SJCRH30 (cell line): ENCODE measurements at regions not wholly inside any gene's neighbourhood (a gene's known extent, or its start where the extent isn't known, plus 50 kb on each side); places are given as distances from the start of the nearest gene placed in this dataset.

Experiments
- DNase-seq, 2 experiments: peaks; one replicate each; pipeline ENCODE4 v3.0.0-alpha.2; 2015 to 2020
- H3K27ac ChIP-seq: fragments of 250-450 bp; sonication (Bioruptor Pico); 2 replicates; pipeline ENCODE4 v1.5.1; 2020; ENCODE audit warnings: mild to moderate bottlenecking, moderate library complexity
- H3K27me3 ChIP-seq: fragments of 250-450 bp; sonication (Bioruptor Pico); 2 replicates; pipeline ENCODE4 v1.5.1; 2020; ENCODE audit warnings: mild to moderate bottlenecking, moderate library complexity
- H3K36me3 ChIP-seq: fragments of 250-450 bp; sonication (Bioruptor Pico); 2 replicates; pipeline ENCODE4 v1.5.1; 2020; ENCODE audit warnings: mild to moderate bottlenecking, moderate library complexity
- H3K4me1 ChIP-seq: fragments of 250-450 bp; sonication (Bioruptor Pico); 2 replicates; pipeline ENCODE4 v1.5.1; 2020; ENCODE audit warnings: mild to moderate bottlenecking, moderate library complexity
- H3K4me3 ChIP-seq: fragments of 250-450 bp; sonication (Bioruptor Pico); 2 replicates; pipeline ENCODE4 v1.5.1; 2020; ENCODE audit warnings: mild to moderate bottlenecking, moderate library complexity
- H3K9me3 ChIP-seq: fragments of 250-450 bp; sonication (Bioruptor Pico); replicated peaks from 2 replicates; pipeline ENCODE4 v1.5.1; 2020; ENCODE audit warnings: mild to moderate bottlenecking, moderate library complexity

DNA sequence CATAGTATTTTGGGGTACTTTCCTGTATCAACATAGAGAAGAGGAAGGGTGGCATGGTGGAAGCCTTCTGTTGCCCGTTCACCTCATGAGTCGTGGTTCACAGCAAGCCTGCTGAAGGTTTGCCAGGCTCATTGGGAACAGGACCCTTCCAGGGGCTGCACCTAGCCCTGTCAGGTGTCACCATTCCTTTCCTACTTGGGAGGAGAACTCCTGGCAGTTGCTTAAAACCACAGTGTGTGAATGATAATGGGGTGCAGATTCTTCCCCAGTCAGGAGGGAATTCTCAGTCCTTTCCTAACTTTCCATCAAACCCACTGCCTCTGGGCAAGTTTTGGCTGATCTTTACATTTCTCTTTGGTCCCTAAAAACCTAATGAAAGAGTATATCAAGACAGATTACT is 99.4 kb upstream of the CTNND2 start:
- Histone ChIP-seq H3K4me3 (no peak overlapping the region), H3K9me3 (no peaks in the 10 kb centered on the region), H3K4me1 (no peaks in the 10 kb centered on the region), H3K27me3 (no peaks in the 10 kb centered on the region), H3K27ac (no peak overlapping the region), H3K36me3 (no peaks in the 10 kb centered on the region)
- DNase-seq = no peak

DNA sequence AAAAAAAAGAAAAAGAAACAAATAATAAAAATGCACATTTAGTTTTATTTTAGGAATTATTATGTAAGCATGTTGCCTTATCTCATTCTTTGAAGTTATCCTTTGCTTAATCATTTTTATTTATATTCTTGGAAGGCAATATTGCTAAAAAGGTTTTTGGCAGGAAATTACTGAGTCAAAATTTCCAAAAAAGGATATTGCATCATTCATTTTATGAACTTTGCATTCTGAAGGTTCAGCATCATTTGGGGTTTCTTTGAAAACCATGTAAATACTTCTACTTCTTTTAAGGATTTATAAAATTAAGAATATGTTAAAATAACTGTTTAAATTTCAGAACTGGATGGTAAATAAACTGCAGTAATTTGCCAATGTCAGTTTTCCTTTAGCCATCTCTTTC is 94.2 kb upstream of the CTNND2 start:
- no peaks in the 10 kb centered on the region for H3K9me3 ChIP-seq
- no peaks in the 10 kb centered on the region for H3K4me1 ChIP-seq
- no peak for DNase-seq
- no peaks in the 10 kb centered on the region for H3K27me3 ChIP-seq
- H3K36me3 ChIP-seq = no peaks in the 10 kb centered on the region
- no peak overlapping the region for H3K27ac ChIP-seq
- H3K4me3 ChIP-seq = no peak overlapping the region

DNA sequence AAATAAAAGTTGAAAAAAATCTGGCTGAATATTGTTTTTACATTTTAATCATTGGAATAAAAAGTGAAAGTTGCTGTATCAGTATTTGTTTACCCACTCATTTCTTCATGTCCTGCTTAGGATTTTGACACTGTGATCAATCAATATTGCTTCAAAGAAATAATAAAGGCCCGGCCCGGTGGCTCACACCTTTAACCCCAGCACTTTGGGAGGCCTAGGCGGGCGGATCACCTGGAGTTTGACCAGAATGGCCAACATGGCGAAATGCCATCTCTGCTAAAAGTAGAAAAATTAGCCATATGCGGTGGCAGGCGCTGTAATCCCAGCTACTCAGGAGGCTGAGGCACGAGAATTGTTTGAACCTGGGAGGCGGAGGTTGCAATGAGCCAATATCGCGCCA is 93.7 kb upstream of the CTNND2 start:
- Histone ChIP-seq H3K9me3 (no peaks in the 10 kb centered on the region), H3K36me3 (no peaks in the 10 kb centered on the region), H3K27me3 (no peaks in the 10 kb centered on the region), H3K4me3 (no peak overlapping the region), H3K4me1 (no peaks in the 10 kb centered on the region), H3K27ac (no peak overlapping the region)
- no peak for DNase-seq

DNA sequence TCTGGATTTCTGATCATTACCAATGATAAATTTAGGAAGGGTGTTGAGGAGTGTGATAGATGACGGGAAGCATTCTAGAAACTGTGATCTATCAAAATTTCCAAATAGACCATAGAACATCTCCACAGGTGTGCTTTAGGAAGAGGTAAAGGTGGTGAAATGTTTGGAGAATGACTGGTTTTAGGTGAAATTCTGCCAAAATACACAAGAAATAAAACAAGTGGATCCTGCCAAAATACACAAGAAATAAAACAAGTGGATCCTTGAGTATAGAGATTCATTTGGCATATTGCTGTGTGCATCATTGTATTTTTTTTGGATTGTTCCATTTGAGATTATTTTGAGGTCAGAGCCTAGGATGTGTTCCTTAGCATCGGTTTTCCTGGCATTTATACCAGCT is 88.3 kb upstream of the CTNND2 start:
- no peak for DNase-seq
- no peak overlapping the region for H3K27ac ChIP-seq
- no peak overlapping the region for H3K4me3 ChIP-seq
- no peaks in the 10 kb centered on the region for H3K36me3 ChIP-seq
- H3K27me3 ChIP-seq = no peaks in the 10 kb centered on the region
- H3K9me3 ChIP-seq = no peaks in the 10 kb centered on the region
- H3K4me1 ChIP-seq = no peaks in the 10 kb centered on the region

GRCh38 chr5:11985993-11986392 is 81.7 kb upstream of the CTNND2 start:
- no peaks in the 10 kb centered on the region for H3K36me3 ChIP-seq
- no peak overlapping the region for H3K27ac ChIP-seq
- H3K4me3 ChIP-seq = no peak overlapping the region
- H3K9me3 ChIP-seq = no peaks in the 10 kb centered on the region
- H3K4me1 ChIP-seq = no peaks in the 10 kb centered on the region
- H3K27me3 ChIP-seq = no peaks in the 10 kb centered on the region
- DNase-seq = no peak

DNA sequence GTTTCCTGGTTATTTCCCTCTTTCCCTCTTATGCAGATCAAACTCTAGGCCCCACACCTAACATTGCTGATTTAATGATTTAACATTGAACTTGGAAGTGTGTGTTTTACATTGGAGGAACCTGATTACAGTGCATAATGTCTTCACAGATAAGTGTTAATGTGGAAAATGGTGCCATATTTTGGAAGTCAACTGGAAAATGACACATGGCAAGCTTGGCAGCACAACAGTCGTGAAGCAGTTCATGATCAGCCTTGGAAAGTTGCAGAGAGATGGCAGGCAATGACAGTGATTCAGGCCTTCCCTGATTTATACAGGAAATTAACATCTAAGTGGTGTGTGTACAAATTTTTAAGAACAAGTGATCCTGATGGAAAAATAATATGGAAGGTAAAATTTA is 80.0 kb upstream of the CTNND2 start:
- Histone ChIP-seq H3K4me3 (no peak overlapping the region), H3K36me3 (no peaks in the 10 kb centered on the region), H3K27me3 (no peaks in the 10 kb centered on the region), H3K9me3 (no peaks in the 10 kb centered on the region), H3K27ac (no peak overlapping the region), H3K4me1 (no peaks in the 10 kb centered on the region)
- DNase-seq = no peak

- Histone ChIP-seq H3K27me3 (no peaks in the 10 kb centered on the region), H3K9me3 (no peaks in the 10 kb centered on the region), H3K4me1 (no peaks in the 10 kb centered on the region), H3K4me3 (no peak overlapping the region), H3K27ac (no peak overlapping the region), H3K36me3 (no peaks in the 10 kb centered on the region)
- no peak for DNase-seq
Observed at GRCh38 chr5:11981986-11982385, 77.7 kb upstream of the CTNND2 start.

DNA sequence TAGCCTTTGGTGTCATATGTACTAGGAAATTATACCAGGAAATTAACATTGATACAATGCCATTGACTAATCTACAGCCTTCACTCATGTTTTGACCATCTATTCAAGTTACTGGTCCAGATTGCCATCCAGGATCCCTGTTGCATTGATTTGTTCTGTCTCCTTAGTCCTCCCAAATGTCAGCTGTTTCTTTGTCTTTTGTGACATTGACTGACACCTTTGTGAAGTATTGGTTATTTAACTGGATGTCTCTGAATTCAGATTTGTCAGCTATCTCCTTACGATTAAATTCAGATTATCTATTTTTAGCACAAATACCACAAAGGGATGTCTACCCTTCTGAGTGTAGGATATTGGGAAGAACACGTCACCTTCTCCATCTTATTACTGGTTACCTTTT is 73.7 kb upstream of the CTNND2 start:
- H3K36me3 ChIP-seq = no peaks in the 10 kb centered on the region
- no peaks in the 10 kb centered on the region for H3K4me1 ChIP-seq
- DNase-seq = no peak
- no peaks in the 10 kb centered on the region for H3K9me3 ChIP-seq
- H3K4me3 ChIP-seq = no peak overlapping the region
- no peaks in the 10 kb centered on the region for H3K27me3 ChIP-seq
- no peak overlapping the region for H3K27ac ChIP-seq

DNA sequence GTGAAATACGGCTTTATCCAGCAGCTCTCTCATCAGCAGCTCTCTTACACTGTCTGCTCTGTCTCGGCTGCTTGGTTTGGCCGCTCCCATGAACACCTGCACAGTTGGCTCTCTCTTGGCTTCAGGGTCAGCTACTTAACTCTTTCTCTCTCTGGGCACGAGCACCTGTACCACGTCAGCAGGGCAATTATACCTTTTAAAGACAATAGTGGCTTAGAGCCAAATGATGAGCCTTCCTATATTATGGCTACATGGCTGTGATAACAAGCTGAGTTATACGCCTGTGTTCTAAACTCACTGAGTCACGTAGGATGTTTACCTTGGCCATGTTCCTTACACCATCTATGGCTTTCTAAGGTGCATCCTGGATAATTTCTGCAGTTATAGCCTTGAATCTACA is 69.2 kb upstream of the CTNND2 start:
- Histone ChIP-seq H3K4me3 (no peak overlapping the region), H3K36me3 (no peaks in the 10 kb centered on the region), H3K9me3 (no peaks in the 10 kb centered on the region), H3K4me1 (no peaks in the 10 kb centered on the region), H3K27me3 (no peaks in the 10 kb centered on the region), H3K27ac (no peak overlapping the region)
- DNase-seq = no peak

GRCh38 chr5:11963227-11963626 is 59.0 kb upstream of the CTNND2 start:
- Histone ChIP-seq H3K27me3 (no peaks in the 10 kb centered on the region), H3K27ac (no peak overlapping the region), H3K9me3 (no peaks in the 10 kb centered on the region), H3K36me3 (no peaks in the 10 kb centered on the region), H3K4me1 (no peaks in the 10 kb centered on the region), H3K4me3 (no peak overlapping the region)
- DNase-seq = no peak

DNA sequence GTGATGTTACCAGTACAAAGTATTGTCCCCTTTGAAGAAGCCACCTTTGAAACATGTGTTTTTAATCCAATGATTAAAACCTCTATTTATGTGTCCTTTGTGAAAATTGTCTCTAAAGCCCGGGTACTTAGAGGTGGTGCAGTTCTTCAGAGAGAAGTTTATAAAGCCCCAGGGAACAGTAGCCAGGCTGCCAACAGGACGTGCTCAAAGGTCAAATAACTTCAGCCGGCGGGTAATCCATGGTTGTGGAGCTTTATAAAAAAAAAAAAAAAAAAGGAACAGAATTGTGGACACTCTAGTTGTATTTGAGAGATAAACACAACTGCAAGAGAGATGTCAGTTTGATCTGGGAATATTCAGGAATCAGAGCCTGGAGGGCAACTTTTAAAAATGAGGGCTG is 57.9 kb upstream of the CTNND2 start:
- Histone ChIP-seq H3K4me3 (no peak overlapping the region), H3K27ac (no peak overlapping the region), H3K27me3 (no peaks in the 10 kb centered on the region), H3K9me3 (no peaks in the 10 kb centered on the region), H3K36me3 (no peaks in the 10 kb centered on the region), H3K4me1 (no peaks in the 10 kb centered on the region)
- no peak for DNase-seq

GRCh38 chr5:11958321-11958720 is 54.1 kb upstream of the CTNND2 start:
- H3K36me3 ChIP-seq = no peaks in the 10 kb centered on the region
- no peak for DNase-seq
- H3K9me3 ChIP-seq = no peaks in the 10 kb centered on the region
- H3K4me3 ChIP-seq = no peak overlapping the region
- H3K27me3 ChIP-seq = no peaks in the 10 kb centered on the region
- H3K27ac ChIP-seq = no peak overlapping the region
- no peaks in the 10 kb centered on the region for H3K4me1 ChIP-seq

- DNase-seq = no peak
- H3K27ac ChIP-seq = no peak overlapping the region
Observed at GRCh38 chr5:11955331-11955730, 51.1 kb upstream of the CTNND2 start.

More at GRCh38 chr5:11955331-11955730, 51.1 kb upstream of the CTNND2 start:
- H3K4me3 ChIP-seq = no peak overlapping the region
- H3K27me3 ChIP-seq = no peaks in the 10 kb centered on the region
- no peaks in the 10 kb centered on the region for H3K36me3 ChIP-seq
- no peaks in the 10 kb centered on the region for H3K4me1 ChIP-seq
- no peaks in the 10 kb centered on the region for H3K9me3 ChIP-seq
